ENCODE measurements at regions not wholly inside any gene's neighbourhood (a gene's known extent, or its start where the extent isn't known, plus 50 kb on each side); places are given as distances from the start of the nearest gene placed in this dataset.

GRCh38 chr9:86500031-86500430, 145.8 kb upstream of the TUT7 start:
- TF ChIP-seq POLR2A (IDR thresholded peaks at IDR 0.05): no peak
- TF ChIP-seq, protein P1, sequence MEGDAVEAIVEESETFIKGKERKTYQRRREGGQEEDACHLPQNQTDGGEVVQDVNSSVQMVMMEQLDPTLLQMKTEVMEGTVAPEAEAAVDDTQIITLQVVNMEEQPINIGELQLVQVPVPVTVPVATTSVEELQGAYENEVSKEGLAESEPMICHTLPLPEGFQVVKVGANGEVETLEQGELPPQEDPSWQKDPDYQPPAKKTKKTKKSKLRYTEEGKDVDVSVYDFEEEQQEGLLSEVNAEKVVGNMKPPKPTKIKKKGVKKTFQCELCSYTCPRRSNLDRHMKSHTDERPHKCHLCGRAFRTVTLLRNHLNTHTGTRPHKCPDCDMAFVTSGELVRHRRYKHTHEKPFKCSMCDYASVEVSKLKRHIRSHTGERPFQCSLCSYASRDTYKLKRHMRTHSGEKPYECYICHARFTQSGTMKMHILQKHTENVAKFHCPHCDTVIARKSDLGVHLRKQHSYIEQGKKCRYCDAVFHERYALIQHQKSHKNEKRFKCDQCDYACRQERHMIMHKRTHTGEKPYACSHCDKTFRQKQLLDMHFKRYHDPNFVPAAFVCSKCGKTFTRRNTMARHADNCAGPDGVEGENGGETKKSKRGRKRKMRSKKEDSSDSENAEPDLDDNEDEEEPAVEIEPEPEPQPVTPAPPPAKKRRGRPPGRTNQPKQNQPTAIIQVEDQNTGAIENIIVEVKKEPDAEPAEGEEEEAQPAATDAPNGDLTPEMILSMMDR (IDR thresholded peaks at IDR 0.05): no peak
